ENCODE measurements at regions not wholly inside any gene's neighbourhood (a gene's known extent, or its start where the extent isn't known, plus 50 kb on each side); places are given as distances from the start of the nearest gene placed in this dataset.
"Not testable (repeated sequence)": the region's sequence is repeated elsewhere in the genome, so short reads cannot be mapped to it uniquely, and the experiment has no call there.

- no peak for DNase-seq
- no peak for ATAC-seq
- intact Hi-C loops (cut with DNase I) = no loop called here
Measured at GRCh38 chr7:52455571-52455970, 579.9 kb upstream of the POM121L12 start.

- DNase-seq (no peak), ATAC-seq (no peak)
- intact Hi-C loops (cut with DNase I) = no loop called here
Measured at GRCh38 chr7:52450816-52451215, 584.6 kb upstream of the POM121L12 start.

GRCh38 chr7:52447581-52448180, 587.8 kb upstream of the POM121L12 start:
- intact Hi-C loops (cut with DNase I) = no loop called here
- ATAC-seq (no peak), DNase-seq (no peak)

- intact Hi-C loops (cut with DNase I) = no loop called here
- DNase-seq (no peak), ATAC-seq (no peak)
Measured at GRCh38 chr7:52436278-52436677, 599.2 kb upstream of the POM121L12 start.

- ATAC-seq = no peak
- intact Hi-C loops (cut with DNase I) = no loop called here
- no peak for DNase-seq
Measured at GRCh38 chr7:52431082-52431815, 604.2 kb upstream of the POM121L12 start.

- ATAC-seq = no peak
- intact Hi-C loops (cut with DNase I) = no loop called here
- no peak for DNase-seq
Measured at GRCh38 chr7:52423251-52423650, 612.2 kb upstream of the POM121L12 start.

GRCh38 chr7:52413051-52413450, 622.4 kb upstream of the POM121L12 start:
- intact Hi-C loops (cut with DNase I) = no loop called here
- DNase-seq (no peak), ATAC-seq (no peak)

GRCh38 chr7:52410032-52410431, 625.4 kb upstream of the POM121L12 start:
- intact Hi-C loops (cut with DNase I) = no loop called here
- DNase-seq (no peak), ATAC-seq (no peak)

GRCh38 chr7:52406808-52407207, 628.6 kb upstream of the POM121L12 start:
- DNase-seq = no peak
- intact Hi-C loops (cut with DNase I) = no loop called here
- ATAC-seq = no peak

GRCh38 chr7:52382731-52383130, 652.7 kb upstream of the POM121L12 start:
- DNase-seq = no peak
- intact Hi-C loops (cut with DNase I) = no loop called here
- no peak for ATAC-seq

- intact Hi-C loops (cut with DNase I) = no loop called here
- DNase-seq (no peak), ATAC-seq (no peak)
Measured at GRCh38 chr7:52369922-52370321, 665.5 kb upstream of the POM121L12 start.

- no peak for DNase-seq
- ATAC-seq = no peak
- intact Hi-C loops (cut with DNase I) = no loop called here
Measured at GRCh38 chr7:52365349-52365748, 670.1 kb upstream of the POM121L12 start.

- DNase-seq = no peak
- intact Hi-C loops (cut with DNase I) = no loop called here
- no peak for ATAC-seq
Measured at GRCh38 chr7:52362521-52362920, 672.9 kb upstream of the POM121L12 start.

GRCh38 chr7:52360541-52360940, 674.9 kb upstream of the POM121L12 start:
- DNase-seq (no peak), ATAC-seq (no peak)
- intact Hi-C loops (cut with DNase I) = no loop called here

- intact Hi-C loops (cut with DNase I) = no loop called here
- ATAC-seq (no peak), DNase-seq (no peak)
Measured at GRCh38 chr7:52355053-52355452, 680.4 kb upstream of the POM121L12 start.

GRCh38 chr7:52352013-52352981, 683.1 kb upstream of the POM121L12 start:
- intact Hi-C loops (cut with DNase I) = no loop called here
- DNase-seq (no peak), ATAC-seq (no peak)

GRCh38 chr7:52344015-52344414, 691.4 kb upstream of the POM121L12 start:
- intact Hi-C loops (cut with DNase I) = no loop called here
- ATAC-seq (no peak), DNase-seq (no peak)

- ATAC-seq = no peak
- intact Hi-C loops (cut with DNase I) = no loop called here
Measured at GRCh38 chr7:52340067-52340466, 695.4 kb upstream of the POM121L12 start.

GRCh38 chr7:52328328-52328727, 707.1 kb upstream of the POM121L12 start:
- intact Hi-C loops (cut with DNase I); ATAC-seq; DNase-seq: not testable (repeated sequence)

More at GRCh38 chr7:52340067-52340466, 695.4 kb upstream of the POM121L12 start:
- no peak for DNase-seq

- intact Hi-C loops (cut with DNase I) = no loop called here
- DNase-seq (no peak), ATAC-seq (no peak)
Measured at GRCh38 chr7:52325237-52325636, 710.2 kb upstream of the POM121L12 start.
